Muscle layer of duodenum (tissue), 2 donors: ENCODE measurements at regions not wholly inside any gene's neighbourhood (a gene's known extent, or its start where the extent isn't known, plus 50 kb on each side); places are given as distances from the start of the nearest gene placed in this dataset.
"Not testable (repeated sequence)": the region's sequence is repeated elsewhere in the genome, so short reads cannot be mapped to it uniquely, and the experiment has no call there.

Experiments
- H3K27ac ChIP-seq: one replicate; pipeline ENCODE4 v1.7.0; 2013; ENCODE audit warnings: mild to moderate bottlenecking, low read length
- H3K27me3 ChIP-seq: one replicate; pipeline ENCODE4 v1.7.0; 2013; ENCODE audit warnings: low read depth, mild to moderate bottlenecking, control low read depth, low read length
- H3K36me3 ChIP-seq, 2 donors: one replicate each; pipeline ENCODE4 v1.7.0; 2013; ENCODE audit warnings: low read length in 2 of 2, control low read depth in 1 of 2, mild to moderate bottlenecking in 1 of 2; ENCODE audit not compliant: insufficient read depth in 2 of 2, control insufficient read depth in 1 of 2
- H3K4me1 ChIP-seq, 2 donors: one replicate each; pipeline ENCODE4 v1.7.0; 2013; ENCODE audit warnings: low read length in 2 of 2, mild to moderate bottlenecking in 2 of 2, control low read depth in 1 of 2, moderate library complexity in 1 of 2; ENCODE audit not compliant: insufficient read depth in 2 of 2, control insufficient read depth in 1 of 2
- H3K4me3 ChIP-seq, 2 donors: one replicate each; pipeline ENCODE4 v1.7.0; 2013; ENCODE audit warnings: low read length in 2 of 2, low read depth in 1 of 2, mild to moderate bottlenecking in 1 of 2
- H3K9me3 ChIP-seq, 2 donors: one replicate each; pipeline ENCODE4 v1.7.0; 2013; ENCODE audit warnings: low read length in 2 of 2, control low read depth in 1 of 2, mild to moderate bottlenecking in 1 of 2; ENCODE audit not compliant: control insufficient read depth in 1 of 2
- donor health status: healthy.

DNA sequence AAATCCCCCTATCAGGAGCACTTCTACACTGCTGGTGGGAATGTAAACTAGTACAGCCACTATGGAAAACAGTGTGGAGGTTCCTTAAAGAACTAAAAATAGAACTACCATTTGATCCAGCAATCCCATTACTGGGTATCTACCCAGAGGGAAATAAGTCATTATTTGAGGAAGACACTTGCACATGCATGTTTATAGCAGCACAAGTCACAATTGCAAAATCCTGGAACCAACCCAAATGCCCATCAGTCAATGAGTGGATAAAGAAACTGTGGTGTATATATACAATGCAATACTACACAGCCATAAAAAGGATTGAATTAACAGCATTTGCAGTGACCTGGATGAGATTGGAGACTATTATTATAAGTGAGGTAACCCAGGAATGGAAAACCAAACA, 111.7 kb upstream of the ID4 start:
- not testable (repeated sequence) for H3K36me3 ChIP-seq, H3K9me3 ChIP-seq, H3K27me3 ChIP-seq, H3K4me1 ChIP-seq, H3K27ac ChIP-seq, H3K4me3 ChIP-seq

GRCh38 chr6:19731282-19731681, 105.9 kb upstream of the ID4 start:
- Histone ChIP-seq H3K4me3 (no peak overlapping the region), H3K4me1 (no peaks in the 10 kb centered on the region), H3K36me3 (no peaks in the 10 kb centered on the region), H3K9me3 (no peaks in the 10 kb centered on the region), H3K27ac (no peak overlapping the region), H3K27me3 (no peaks in the 10 kb centered on the region)

DNA sequence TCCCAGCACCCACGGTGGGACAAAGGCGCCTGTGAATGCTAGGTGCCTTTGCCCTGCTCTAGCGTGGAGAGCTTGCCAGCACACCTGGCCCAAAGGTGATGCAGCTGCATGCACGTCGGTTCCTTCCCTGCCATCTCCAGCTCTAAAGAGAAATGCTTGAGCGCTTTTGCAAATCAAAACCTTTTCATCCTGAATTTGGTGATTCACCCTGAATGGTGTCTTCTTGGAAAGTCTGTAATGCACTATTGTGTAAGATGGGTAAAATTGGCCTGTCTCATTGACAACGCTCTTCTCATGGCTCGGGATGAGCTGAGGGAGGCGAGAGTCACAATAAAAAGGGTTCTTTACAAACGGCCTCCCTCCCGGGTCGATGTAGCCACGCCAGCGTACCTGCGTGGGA, 103.1 kb upstream of the ID4 start:
- H3K27me3 ChIP-seq: no peaks in the 10 kb centered on the region
- H3K4me1 ChIP-seq: no peaks in the 10 kb centered on the region
- no peak overlapping the region for H3K27ac ChIP-seq
- no peaks in the 10 kb centered on the region for H3K9me3 ChIP-seq
- no peak overlapping the region for H3K4me3 ChIP-seq
- H3K36me3 ChIP-seq: no peaks in the 10 kb centered on the region

GRCh38 chr6:19734519-19734918, 102.7 kb upstream of the ID4 start:
- no peaks in the 10 kb centered on the region for H3K9me3 ChIP-seq
- H3K36me3 ChIP-seq: no peaks in the 10 kb centered on the region
- no peak overlapping the region for H3K4me3 ChIP-seq
- H3K27ac ChIP-seq: no peak overlapping the region
- no peaks in the 10 kb centered on the region for H3K4me1 ChIP-seq
- no peaks in the 10 kb centered on the region for H3K27me3 ChIP-seq

GRCh38 chr6:19736066-19736465, 101.1 kb upstream of the ID4 start:
- Histone ChIP-seq H3K9me3 (no peaks in the 10 kb centered on the region), H3K27ac (no peak overlapping the region), H3K4me1 (no peaks in the 10 kb centered on the region), H3K4me3 (no peak overlapping the region), H3K36me3 (no peaks in the 10 kb centered on the region), H3K27me3 (no peaks in the 10 kb centered on the region)

DNA sequence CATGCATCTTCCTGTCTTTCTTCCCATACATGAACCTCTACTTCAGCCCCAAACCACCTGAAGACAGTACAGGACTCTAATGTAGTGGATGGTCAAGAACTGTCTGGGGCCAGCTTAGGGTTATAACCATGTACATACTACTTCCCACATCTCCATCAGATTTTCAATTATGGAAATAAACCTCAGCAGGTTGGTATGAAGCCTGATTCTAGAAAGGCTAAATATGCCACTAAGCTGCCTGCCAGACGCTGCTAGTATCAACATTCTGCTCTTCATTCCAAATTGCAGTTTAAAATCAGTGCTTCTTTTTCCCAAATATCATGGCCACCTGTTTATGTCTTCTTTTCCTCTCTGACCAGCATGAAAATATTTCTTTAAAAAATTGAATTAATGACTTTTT, 99.2 kb upstream of the ID4 start:
- Histone ChIP-seq H3K9me3 (no peaks in the 10 kb centered on the region), H3K4me3 (no peak overlapping the region), H3K27ac (no peak overlapping the region), H3K4me1 (no peaks in the 10 kb centered on the region), H3K27me3 (no peaks in the 10 kb centered on the region), H3K36me3 (no peaks in the 10 kb centered on the region)

- no peaks in the 10 kb centered on the region for H3K4me1 ChIP-seq
- no peaks in the 10 kb centered on the region for H3K36me3 ChIP-seq
- no peaks in the 10 kb centered on the region for H3K27me3 ChIP-seq
- no peak overlapping the region for H3K27ac ChIP-seq
- no peak overlapping the region for H3K4me3 ChIP-seq
- H3K9me3 ChIP-seq: no peaks in the 10 kb centered on the region
Observed at GRCh38 chr6:19749722-19750121, 87.4 kb upstream of the ID4 start.

DNA sequence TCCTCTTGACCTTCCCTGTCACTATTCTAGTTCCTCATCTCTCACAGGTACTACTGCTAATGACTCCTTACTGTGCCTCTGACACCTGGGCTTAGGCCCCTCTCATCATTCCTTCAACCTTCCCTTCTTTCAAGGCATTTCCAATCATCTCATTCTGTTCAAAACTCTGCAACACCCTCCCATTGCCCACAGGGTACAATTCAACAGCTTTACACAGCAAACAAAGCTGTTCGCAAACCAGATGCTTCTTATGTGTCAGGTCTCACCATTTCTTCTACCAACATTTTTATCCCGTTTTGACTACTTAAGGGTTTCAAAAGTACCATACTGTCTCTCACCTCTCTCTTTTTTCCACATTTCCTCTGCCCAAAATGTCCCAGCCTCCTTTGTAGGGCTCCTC, 84.4 kb upstream of the ID4 start:
- no peaks in the 10 kb centered on the region for H3K4me1 ChIP-seq
- H3K27me3 ChIP-seq: no peaks in the 10 kb centered on the region
- no peak overlapping the region for H3K4me3 ChIP-seq
- H3K27ac ChIP-seq: no peak overlapping the region
- no peaks in the 10 kb centered on the region for H3K9me3 ChIP-seq
- H3K36me3 ChIP-seq: no peaks in the 10 kb centered on the region

- H3K4me3 ChIP-seq: no peak overlapping the region
- H3K36me3 ChIP-seq: no peaks in the 10 kb centered on the region
- no peaks in the 10 kb centered on the region for H3K9me3 ChIP-seq
- no peaks in the 10 kb centered on the region for H3K27me3 ChIP-seq
- H3K27ac ChIP-seq: no peak overlapping the region
- no peaks in the 10 kb centered on the region for H3K4me1 ChIP-seq
Observed at GRCh38 chr6:19753826-19754225, 83.3 kb upstream of the ID4 start.

- Histone ChIP-seq H3K4me3 (no peak overlapping the region), H3K27ac (no peak overlapping the region), H3K27me3 (no peaks in the 10 kb centered on the region), H3K36me3 (no peaks in the 10 kb centered on the region), H3K9me3 (no peaks in the 10 kb centered on the region), H3K4me1 (no peaks in the 10 kb centered on the region)
Observed at GRCh38 chr6:19754686-19755085, 82.5 kb upstream of the ID4 start.

DNA sequence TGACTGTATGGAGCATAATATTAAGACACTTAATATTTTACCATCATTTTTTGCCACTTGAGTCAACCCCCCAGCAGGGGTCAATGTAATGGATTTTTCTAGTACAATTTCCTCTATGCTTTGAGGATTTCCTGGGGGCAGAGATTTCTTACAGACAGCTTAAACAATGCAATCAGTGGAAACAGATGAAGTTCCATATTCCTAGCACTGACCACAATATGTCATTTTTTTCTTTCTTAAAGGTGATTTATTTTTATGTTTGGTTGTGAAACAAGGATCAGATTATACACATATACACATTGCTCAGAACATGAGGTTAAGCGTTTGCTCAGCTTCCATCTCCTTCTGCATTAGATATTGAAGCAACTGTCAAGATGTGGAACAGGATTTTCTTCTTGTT, 82.0 kb upstream of the ID4 start:
- Histone ChIP-seq H3K4me1 (no peaks in the 10 kb centered on the region), H3K36me3 (no peaks in the 10 kb centered on the region), H3K27ac (no peak overlapping the region)

DNA sequence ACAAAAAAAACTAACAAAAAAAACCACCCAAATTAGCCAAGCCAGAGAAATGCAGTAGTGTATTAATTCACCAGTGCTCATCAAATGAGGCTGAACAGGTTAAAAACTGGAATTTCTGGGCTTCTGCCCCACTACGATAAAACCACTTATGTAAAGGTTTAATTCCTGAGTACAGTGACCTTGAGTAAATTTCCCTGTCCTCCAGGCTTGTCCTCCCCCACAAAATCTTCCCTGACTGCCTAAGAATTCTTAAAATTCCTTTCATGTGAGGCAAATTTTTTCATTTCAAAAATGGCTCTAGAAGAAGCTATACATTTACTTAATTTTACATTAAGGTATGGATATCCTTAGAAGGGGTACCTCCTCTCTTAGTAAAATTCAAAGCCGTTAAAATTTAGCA, 80.1 kb upstream of the ID4 start:
- Histone ChIP-seq H3K36me3 (no peaks in the 10 kb centered on the region), H3K27me3 (no peaks in the 10 kb centered on the region), H3K9me3 (no peaks in the 10 kb centered on the region), H3K4me3 (no peak overlapping the region), H3K27ac (no peak overlapping the region), H3K4me1 (no peaks in the 10 kb centered on the region)

More for the DNA sequence above, 82.0 kb upstream of the ID4 start:
- H3K27me3 ChIP-seq: no peaks in the 10 kb centered on the region
- no peak overlapping the region for H3K4me3 ChIP-seq
- no peaks in the 10 kb centered on the region for H3K9me3 ChIP-seq
